Rectal smooth muscle tissue (tissue), 1 donor: ENCODE measurements at regions not wholly inside any gene's neighbourhood (a gene's known extent, or its start where the extent isn't known, plus 50 kb on each side); places are given as distances from the start of the nearest gene placed in this dataset.

Source experiments
- H3K27ac ChIP-seq: one replicate; pipeline ENCODE4 v1.7.0; 2013; ENCODE audit warnings: low read depth, low read length, inconsistent platforms
- H3K27me3 ChIP-seq: one replicate; pipeline ENCODE4 v1.7.0; 2013; ENCODE audit warnings: low read length; ENCODE audit not compliant: control insufficient read depth, insufficient read depth
- H3K36me3 ChIP-seq: one replicate; pipeline ENCODE4 v1.7.0; 2013; ENCODE audit warnings: low read length; ENCODE audit not compliant: control insufficient read depth, insufficient read depth
- H3K4me1 ChIP-seq: one replicate; pipeline ENCODE4 v1.7.0; 2013; ENCODE audit warnings: low read length; ENCODE audit not compliant: control insufficient read depth, insufficient read depth
- H3K4me3 ChIP-seq: one replicate; pipeline ENCODE4 v1.7.0; 2013; ENCODE audit warnings: low read length
- H3K9ac ChIP-seq: one replicate; pipeline ENCODE4 v1.7.0; 2013; ENCODE audit warnings: low read length

DNA sequence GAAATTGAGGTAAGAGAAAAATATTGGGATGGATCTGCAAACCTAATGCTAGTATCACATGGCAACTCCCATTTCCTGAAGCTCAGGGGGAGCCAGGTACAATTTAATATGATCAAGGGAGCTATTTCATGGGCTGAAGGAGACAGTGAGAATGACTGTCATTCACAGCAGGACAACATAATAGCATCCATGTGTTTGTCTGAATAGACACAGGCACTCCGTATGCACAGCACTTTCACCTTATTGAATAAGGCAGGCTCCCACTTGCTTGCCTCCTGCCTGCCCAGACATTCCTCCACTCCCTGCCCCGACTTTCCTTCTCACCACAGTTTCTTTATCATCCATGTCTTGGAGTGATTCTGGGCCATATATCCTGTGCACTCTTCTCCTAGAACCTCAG, 156.6 kb upstream of the SLC24A5 start:
- Histone ChIP-seq H3K27ac (no peak overlapping the region), H3K4me3 (no peak overlapping the region), H3K9ac (no peak overlapping the region), H3K4me1 (no peaks in the 10 kb centered on the region), H3K36me3 (no peaks in the 10 kb centered on the region), H3K27me3 (no peaks in the 10 kb centered on the region)

GRCh38 chr15:47965297-47965696, 155.5 kb upstream of the SLC24A5 start:
- no peaks in the 10 kb centered on the region for H3K4me1 ChIP-seq
- no peaks in the 10 kb centered on the region for H3K36me3 ChIP-seq
- H3K27me3 ChIP-seq, result no peaks in the 10 kb centered on the region

DNA sequence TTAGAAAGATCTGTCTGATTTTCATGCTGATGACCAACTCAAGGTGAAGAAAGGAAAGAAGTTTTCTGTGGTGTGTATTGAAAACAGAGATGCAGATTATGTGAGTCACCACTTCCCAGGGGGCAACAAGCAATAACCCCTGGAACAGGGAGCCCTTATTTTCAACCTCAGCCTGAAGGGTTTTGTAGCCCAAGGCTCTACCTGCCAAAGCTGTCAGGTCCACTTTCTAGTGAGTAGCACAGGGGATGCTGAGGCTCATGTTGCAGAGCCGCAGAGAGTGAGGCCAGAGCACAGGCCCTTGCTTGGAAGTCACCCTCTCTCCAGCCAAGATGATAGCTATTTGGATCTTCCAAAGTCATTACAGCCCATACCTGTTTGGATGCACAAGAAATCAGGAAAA, 152.2 kb upstream of the SLC24A5 start:
- Histone ChIP-seq H3K27me3 (no peaks in the 10 kb centered on the region), H3K4me3 (no peak overlapping the region), H3K36me3 (no peaks in the 10 kb centered on the region), H3K27ac (no peak overlapping the region), H3K4me1 (no peaks in the 10 kb centered on the region), H3K9ac (no peak overlapping the region)

More at GRCh38 chr15:47965297-47965696, 155.5 kb upstream of the SLC24A5 start:
- no peak overlapping the region for H3K9ac ChIP-seq
- H3K27ac ChIP-seq, result no peak overlapping the region
- no peak overlapping the region for H3K4me3 ChIP-seq

DNA sequence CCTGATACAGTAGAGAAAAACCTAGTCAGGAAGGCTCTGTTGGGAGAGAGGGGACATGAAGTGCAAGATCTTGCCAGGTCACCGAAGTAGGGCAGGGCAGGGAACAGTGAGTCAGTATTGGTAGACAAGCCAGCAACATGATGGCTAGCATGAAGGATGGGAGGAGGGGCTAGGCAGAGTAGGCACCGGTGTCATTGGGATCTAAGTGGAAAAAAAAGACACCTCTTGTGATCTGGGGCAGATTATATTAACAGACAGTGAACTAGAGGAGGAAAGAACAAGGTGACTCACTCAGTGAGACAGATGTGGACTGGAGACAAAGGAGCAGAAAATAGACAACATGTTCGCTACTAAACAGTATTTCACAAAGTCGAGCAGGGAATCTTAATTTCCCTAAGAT, 149.2 kb upstream of the SLC24A5 start:
- no peak overlapping the region for H3K4me3 ChIP-seq
- H3K27ac ChIP-seq, result no peak overlapping the region
- H3K9ac ChIP-seq, result no peak overlapping the region
- no peaks in the 10 kb centered on the region for H3K27me3 ChIP-seq
- H3K36me3 ChIP-seq, result no peaks in the 10 kb centered on the region
- H3K4me1 ChIP-seq, result no peaks in the 10 kb centered on the region

DNA sequence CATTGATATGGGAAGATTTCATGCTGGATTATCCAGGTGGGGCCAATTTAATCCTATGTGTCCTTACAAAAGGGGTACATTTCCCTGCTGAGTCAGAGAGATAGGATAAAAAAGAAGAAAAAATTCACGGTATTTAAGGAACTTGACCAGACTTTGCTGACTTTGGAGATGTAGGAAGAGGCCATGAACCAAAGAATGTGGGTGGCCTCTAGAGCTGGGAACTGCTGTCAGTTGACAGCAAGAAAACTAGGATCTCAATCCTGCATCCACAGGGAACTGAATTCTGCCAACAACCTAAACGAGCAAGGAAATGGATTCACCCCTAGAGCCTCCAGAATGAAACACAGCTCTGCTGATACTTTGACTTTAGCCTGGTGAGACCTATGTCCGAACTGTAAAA, 148.1 kb upstream of the SLC24A5 start:
- no peaks in the 10 kb centered on the region for H3K27me3 ChIP-seq
- no peak overlapping the region for H3K4me3 ChIP-seq
- H3K4me1 ChIP-seq, result no peaks in the 10 kb centered on the region
- H3K9ac ChIP-seq, result no peak overlapping the region
- H3K36me3 ChIP-seq, result no peaks in the 10 kb centered on the region
- no peak overlapping the region for H3K27ac ChIP-seq

DNA sequence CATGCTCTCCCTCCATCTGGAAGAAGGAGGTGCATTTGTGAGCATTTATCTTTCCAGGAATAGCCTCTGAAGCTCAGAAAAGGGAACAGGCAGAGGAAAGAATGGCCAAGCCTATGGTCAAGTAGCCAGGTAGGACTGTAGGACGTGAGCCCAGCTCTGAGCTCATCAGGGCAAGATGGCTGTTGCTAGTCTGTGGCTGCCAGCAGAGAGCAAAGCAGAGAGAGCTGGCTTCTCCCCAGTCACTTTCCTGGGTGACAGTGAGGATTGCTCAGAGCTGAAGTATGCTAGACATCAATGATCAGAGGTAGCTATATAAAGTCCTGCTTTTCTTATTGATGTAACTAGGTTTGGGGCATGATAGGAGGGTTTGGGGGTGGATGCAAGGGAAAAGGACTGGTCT, 146.1 kb upstream of the SLC24A5 start:
- Histone ChIP-seq H3K36me3 (no peaks in the 10 kb centered on the region), H3K4me1 (no peaks in the 10 kb centered on the region), H3K27ac (no peak overlapping the region), H3K9ac (no peak overlapping the region), H3K4me3 (no peak overlapping the region), H3K27me3 (no peaks in the 10 kb centered on the region)

DNA sequence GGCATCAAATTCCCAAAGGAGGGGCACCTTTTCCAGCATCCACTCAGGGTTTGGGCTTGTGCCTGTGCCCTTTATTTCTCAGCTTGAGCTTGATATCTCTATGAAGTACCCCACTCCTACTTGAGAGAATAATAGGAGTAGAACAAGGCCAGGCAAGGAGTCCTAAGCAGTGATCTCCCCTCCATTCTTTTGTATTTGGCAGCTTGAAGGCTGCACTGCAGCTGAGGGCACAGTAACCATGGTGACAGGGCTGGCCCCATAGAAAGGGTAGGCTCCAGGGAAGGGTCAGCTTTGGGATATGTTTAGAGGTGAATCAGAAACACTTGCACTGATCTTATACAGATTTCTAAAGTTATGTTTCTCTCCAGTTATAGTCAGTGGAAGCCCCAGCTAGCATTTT, 145.4 kb upstream of the SLC24A5 start:
- Histone ChIP-seq H3K27me3 (no peaks in the 10 kb centered on the region), H3K9ac (no peak overlapping the region), H3K27ac (no peak overlapping the region), H3K36me3 (no peaks in the 10 kb centered on the region), H3K4me1 (no peaks in the 10 kb centered on the region), H3K4me3 (no peak overlapping the region)

- H3K9ac ChIP-seq, result no peak overlapping the region
Measured at GRCh38 chr15:47983533-47983932, 137.3 kb upstream of the SLC24A5 start.

DNA sequence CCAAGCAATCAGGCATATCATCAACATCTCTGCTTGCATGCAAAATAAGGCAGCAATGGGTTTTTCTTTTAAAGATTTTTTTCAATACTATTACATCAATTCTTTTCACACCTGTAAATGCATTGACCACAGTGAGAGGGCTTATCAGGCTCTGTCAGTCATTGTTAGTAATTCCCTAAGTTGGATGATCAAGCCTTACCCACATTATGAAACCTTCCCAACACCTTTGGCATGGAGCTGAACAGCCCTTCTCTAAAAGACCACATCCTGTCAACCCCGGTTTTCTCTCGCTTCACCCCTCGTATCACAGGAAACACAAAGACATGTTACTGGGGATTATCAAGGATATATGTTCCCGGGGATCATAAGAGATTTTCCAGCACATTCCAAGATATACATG, 135.2 kb upstream of the SLC24A5 start:
- no peaks in the 10 kb centered on the region for H3K27me3 ChIP-seq
- no peaks in the 10 kb centered on the region for H3K36me3 ChIP-seq
- no peak overlapping the region for H3K9ac ChIP-seq
- no peaks in the 10 kb centered on the region for H3K4me1 ChIP-seq
- H3K4me3 ChIP-seq, result no peak overlapping the region
- no peak overlapping the region for H3K27ac ChIP-seq

More at GRCh38 chr15:47983533-47983932, 137.3 kb upstream of the SLC24A5 start:
- Histone ChIP-seq H3K27ac (no peak overlapping the region), H3K36me3 (no peaks in the 10 kb centered on the region), H3K4me1 (no peaks in the 10 kb centered on the region), H3K4me3 (no peak overlapping the region), H3K27me3 (no peaks in the 10 kb centered on the region)

GRCh38 chr15:47987461-47987860, 133.3 kb upstream of the SLC24A5 start:
- no peak overlapping the region for H3K9ac ChIP-seq
- no peaks in the 10 kb centered on the region for H3K27me3 ChIP-seq
- no peaks in the 10 kb centered on the region for H3K36me3 ChIP-seq
- no peak overlapping the region for H3K4me3 ChIP-seq
- H3K27ac ChIP-seq, result no peak overlapping the region
- H3K4me1 ChIP-seq, result no peaks in the 10 kb centered on the region

- Histone ChIP-seq H3K9ac (no peak overlapping the region), H3K27me3 (no peaks in the 10 kb centered on the region), H3K36me3 (no peaks in the 10 kb centered on the region), H3K27ac (no peak overlapping the region), H3K4me1 (no peaks in the 10 kb centered on the region), H3K4me3 (no peak overlapping the region)
Measured at GRCh38 chr15:47987908-47988532, 132.8 kb upstream of the SLC24A5 start.

- Histone ChIP-seq H3K27me3 (no peaks in the 10 kb centered on the region), H3K4me1 (no peaks in the 10 kb centered on the region), H3K36me3 (no peaks in the 10 kb centered on the region), H3K9ac (no peak overlapping the region), H3K4me3 (no peak overlapping the region), H3K27ac (no peak overlapping the region)
Measured at GRCh38 chr15:47988564-47988963, 132.2 kb upstream of the SLC24A5 start.

DNA sequence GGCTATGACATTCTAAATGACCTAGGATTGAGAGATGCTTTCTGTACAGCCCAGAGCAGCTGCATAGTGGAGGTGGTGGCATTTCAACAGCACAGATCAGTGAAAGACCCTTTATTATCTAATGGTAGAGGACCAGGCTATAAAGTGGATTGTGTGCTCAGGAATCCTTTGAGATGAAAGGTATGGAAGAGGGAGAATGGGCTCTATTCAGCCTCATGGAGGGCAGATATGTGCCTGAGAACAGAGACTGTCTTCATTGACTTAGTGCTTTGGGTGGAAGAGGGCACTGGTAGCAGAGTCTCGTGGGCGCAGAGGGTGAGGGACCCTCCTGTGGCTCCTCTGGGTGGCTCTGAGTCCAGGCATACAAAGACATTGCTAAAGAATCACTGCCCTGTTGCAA, 130.0 kb upstream of the SLC24A5 start:
- Histone ChIP-seq H3K36me3 (no peaks in the 10 kb centered on the region), H3K27me3 (no peaks in the 10 kb centered on the region)

More for the DNA sequence above, 130.0 kb upstream of the SLC24A5 start:
- H3K9ac ChIP-seq, result no peak overlapping the region
- H3K27ac ChIP-seq, result no peak overlapping the region
- no peak overlapping the region for H3K4me3 ChIP-seq
- H3K4me1 ChIP-seq, result no peaks in the 10 kb centered on the region
